DMS153 treated with DMSO at 0.1 percent for 48 hours (cell line): ENCODE measurements at regions not wholly inside any gene's neighbourhood (a gene's known extent, or its start where the extent isn't known, plus 50 kb on each side); places are given as distances from the start of the nearest gene placed in this dataset.

Source experiments
- DNase-seq: peaks from one replicate; lab custom pipeline; 2025; ENCODE audit not compliant: unreplicated experiment; lab: John Stamatoyannopoulos, UW

DNA sequence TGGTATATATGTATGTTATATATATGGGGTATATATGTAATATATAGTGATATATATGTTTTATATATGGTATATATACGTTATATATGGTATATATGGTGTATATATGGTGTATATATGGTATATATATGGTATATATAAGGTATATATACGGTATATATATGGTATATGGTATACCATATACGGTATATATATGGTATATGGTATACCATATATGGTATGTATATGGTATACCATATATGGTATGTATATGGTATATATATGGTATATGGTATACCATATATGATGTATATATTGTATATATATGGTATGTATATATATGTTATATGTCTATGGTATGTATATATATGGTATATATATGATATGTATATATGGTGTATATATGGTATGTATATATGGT, 447.7 kb upstream of the USP24 start:
- no peak for DNase-seq

DNA sequence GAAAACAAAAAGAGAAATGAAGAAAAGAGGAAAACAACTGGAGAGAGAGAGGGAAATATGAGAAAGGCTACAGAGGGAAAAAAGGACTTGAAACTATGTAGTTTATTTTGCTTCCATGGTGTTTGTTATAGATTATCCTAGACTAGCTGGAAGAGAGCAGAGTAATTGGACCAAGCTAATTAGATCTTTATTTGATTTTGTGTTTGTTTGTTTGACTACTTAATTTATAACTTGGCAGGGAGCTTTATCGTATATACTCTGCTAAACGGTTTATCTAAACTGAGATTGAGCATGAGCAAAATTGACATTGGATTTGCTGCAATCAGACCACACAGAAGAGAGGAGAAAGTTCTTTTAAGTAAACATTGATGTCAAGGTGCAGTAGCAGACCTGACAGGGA, 443.8 kb upstream of the USP24 start:
- no peak for DNase-seq

DNA sequence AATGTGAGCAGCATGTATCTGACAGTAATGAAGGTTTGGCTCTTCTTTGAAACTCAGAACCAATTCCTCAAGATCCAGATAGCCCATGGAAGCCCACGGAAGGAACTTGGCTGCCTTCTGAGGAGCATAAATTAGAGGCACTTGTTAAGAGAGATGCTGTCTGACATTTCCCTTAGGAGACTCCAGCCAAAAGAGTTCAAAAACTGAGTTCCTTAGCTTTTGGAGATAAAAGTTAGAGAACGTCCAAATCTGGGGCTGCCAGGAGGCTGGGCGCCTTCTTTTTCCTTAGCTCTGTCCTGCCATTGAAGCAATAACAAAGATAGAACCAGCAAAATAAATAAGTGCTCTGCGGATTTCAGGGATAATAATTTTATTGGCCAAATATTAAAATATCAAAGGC, 439.6 kb upstream of the USP24 start:
- no peak for DNase-seq

DNA sequence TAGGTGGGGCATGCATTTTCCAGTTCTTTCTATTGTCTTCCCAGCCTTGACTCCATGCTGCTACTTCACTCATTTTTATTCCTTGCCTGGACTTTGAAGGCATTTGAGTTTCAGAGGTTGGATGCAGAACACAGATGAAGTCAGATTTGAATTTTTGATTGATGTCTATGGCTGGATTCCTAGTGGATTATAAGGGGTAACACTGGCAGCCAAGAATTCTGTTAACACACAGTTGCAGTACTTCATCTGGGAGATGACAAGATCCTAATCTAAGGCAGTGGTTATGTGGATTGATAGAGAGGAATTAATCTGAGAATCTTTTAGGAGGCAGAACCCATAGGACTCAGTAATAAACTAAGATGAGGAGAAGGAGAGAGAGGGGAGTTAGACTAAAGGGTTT, 439.0 kb upstream of the USP24 start:
- no peak for DNase-seq

DNA sequence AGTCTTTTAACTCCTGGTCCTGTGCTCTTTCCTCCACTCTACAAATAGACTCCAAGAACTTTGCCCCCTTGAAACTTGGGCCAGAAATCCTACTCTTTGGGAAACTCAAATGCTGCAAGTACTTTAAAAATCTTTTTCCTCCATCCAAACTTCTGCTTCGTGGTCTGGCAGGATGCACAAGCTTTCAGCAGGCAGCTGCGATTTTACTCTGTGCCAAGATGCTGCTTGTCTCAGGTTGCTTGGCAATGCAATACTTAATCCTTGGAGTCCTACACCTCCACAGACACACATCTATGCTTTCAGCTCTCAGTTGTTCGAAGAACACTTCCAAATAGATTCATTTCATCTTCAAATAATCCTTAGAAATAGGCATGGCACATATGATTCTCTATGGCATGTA, 435.3 kb upstream of the USP24 start:
- no peak for DNase-seq

DNA sequence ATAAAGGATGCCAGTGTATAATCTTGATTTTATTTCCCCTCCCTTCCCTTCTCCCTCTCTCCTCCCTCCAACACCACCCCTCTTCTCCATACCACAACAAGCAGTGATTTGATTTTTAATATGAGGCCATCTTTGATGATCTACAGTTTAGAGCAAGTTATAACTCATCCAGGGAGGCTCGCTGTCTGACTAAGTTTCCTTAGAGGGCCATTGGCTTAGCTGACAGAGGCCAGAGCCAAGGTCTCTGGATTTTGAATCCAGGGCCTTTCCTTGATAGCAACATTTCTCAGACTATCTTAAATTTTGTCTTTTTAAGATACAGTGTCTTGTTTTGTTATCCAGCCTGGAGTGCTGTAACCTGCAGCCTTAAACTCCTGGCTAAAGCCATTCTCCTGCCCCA, 431.0 kb upstream of the USP24 start:
- DNase-seq: no peak

DNA sequence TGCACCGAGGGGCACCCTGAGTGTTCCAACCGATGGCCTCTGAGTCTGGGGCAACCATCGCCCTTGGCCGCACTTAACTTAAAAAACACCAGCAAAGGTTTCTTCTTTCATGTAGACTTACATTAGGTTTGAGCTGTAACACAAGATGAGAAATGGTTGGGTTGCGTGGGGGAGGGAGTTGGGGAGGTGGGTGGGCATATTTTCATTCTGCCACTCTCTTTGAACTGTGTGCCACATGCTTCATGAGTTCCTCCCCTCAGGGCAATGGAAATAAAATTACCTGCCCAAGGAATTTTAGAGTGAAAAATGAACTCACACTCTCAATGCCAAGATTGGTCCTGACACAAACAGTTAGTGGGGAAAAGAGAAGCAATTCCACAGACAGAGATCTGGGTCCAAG, 430.1 kb upstream of the USP24 start:
- DNase-seq: no peak

DNA sequence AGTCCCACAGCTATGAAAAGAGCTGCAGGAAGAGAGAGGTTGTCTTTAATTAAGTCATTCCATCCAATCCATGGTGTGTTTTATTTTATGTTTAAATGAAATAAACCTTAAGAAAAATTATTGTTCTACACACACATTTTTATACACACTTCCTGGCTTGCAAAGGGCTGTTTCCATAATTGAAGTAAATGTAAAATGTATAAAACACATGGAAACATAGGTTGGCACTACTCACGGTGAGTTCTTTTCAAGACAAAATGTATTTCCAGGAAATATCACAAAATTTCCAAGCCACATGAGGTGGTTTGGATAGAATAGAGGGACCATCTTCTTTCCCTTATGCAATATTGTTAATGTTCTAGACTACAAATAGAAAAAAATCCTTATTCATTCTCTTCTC, 426.8 kb upstream of the USP24 start:
- DNase-seq: no peak

DNA sequence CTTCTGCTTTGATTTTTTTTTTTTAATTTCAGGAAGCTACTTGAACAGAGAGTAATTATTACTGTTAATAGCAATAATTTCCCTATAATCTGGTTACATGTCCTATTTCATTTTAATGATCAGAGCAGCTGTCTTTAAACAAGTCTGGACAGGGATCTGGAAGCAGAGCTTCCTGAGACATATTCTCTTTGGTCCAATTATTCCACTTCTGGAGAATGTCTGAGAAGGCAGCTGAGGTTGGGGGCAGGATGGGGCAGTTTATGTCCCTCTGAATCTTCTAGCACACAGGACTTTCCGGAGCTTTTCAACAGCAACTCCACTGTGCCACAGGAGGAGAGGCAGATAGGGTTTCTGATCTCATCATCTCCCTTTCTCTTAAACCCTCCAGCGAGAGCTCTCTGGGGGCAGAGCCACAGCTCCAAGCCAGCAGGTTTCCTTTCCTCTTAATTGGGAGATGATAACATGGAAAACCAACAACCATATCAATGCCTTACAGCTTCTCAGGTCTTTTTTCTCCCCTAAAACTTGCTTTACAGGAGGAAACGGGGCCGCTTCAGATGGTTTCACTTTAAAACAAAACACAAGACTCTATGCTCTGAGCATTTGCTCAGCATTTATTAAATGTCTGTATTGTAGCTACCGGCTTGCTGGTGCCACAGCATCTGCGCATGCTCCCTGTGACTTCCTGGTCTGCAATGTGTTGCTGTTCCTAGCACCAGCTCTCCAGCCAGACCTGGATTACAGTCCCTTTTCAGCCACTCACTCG, 425.7 kb upstream of the USP24 start:
- peak; percentile 43 for DNase-seq

DNA sequence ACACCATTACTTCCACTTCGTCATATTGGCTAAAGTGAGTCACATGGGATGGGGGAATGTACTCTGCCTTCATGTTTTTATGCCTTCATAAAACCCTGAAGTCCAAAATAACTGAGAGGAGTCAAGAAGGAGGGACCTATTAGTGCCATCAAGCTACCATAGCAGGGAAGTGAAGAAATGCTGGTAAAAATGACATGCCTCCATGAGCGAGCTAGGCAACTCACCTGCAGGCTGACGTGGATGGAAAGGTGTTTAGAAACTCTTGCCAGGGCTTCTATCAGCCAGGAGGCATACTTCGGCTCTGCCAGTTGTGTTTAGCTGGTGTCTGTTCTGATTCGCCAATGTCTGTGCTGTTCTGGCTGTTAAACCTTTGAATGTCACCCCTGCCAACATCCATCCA, 424.4 kb upstream of the USP24 start:
- no peak for DNase-seq

DNA sequence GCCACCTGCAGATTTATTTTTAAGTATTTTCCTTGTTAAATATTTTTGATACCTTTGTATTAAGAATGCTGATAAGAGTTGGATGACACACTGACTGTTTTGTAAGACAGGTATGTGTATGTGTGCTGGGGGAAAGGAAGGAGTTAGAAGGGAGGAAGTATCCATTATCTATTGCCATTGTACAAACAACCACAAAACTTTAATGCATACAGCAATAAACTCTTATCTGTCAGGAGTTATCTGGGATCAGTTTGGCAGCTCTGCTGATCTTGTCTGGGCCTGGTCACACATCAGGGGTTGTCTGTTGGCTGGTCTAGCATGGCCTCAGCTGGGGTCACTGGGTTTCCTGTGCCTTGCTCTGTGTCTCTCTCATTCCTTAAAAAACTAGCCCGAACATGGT, 423.9 kb upstream of the USP24 start:
- DNase-seq: no peak

DNA sequence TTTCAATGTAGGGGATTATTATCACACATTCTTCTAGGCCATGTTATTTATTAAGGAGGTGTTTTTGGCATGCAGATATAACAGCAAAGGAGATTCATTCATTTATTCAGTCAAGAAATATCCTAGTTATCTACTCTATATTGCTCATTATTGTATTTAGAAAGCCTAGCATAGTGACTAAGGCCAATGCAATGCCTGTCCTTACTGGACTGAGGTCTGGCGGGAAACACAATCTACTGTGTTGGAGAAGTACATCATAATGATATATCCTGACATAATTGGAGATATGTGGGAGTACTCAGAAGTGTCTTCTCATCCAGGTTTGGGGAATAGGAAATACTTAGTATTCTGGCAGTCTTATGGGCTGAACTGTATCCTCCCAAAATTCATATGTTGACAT, 421.5 kb upstream of the USP24 start:
- no peak for DNase-seq

DNA sequence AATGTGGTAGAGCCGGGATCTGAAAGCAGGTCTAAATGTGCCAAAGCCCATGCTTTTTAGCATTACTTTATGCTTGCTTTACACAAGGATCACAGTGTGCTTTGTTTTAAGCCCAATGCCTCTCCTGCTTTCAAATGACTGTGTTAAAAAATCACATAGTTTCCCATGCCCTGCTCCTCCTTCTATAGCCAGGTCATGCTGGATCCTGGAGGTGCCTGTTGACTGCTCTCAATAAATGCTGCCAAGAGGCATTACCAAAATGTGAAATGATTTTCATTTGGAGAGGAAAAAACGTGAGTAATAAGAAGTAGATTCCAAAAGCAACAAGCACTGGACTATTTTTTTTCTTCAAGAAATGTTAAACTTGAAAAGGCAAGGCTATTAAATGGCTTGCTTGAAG, 420.7 kb upstream of the USP24 start:
- DNase-seq: no peak

DNA sequence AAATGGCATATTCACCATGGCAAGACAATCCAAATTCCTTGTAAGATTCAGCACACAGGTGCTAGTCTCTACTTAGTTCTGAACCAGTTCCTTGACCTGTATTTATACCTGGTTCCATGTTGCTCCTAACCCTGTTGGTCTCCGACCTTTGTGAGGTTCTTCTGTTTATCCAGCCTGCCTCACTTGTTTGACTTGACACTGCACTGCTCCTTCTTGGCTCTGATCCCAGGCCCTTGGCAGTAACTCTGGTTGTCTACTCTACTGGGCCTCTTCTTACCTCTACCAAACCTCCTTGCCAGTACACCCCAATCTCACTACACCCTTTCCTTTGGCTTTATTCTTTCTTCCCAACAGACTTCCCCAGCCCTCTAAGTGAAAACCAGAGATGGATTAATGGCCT, 419.4 kb upstream of the USP24 start:
- no peak for DNase-seq

DNA sequence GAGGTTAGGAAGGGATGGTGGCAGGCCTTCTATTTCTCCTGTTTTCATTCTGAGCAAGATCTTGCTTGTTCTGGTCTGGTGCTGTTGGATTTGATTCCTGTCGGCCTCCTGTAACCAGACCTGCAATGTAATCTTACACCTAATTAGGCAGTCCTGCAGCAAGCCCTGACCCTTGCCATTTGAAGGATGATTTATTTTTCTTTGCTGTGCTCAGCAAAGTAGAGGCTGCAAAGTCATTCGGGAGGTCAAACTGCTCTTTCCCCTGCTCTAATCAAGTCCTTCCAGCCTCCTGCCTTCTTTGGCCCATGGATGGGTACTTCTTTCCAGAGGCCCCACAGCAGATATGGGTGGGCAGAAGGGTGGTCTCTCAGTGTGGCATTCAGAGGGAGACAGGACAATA, 417.7 kb upstream of the USP24 start:
- DNase-seq: no peak

DNA sequence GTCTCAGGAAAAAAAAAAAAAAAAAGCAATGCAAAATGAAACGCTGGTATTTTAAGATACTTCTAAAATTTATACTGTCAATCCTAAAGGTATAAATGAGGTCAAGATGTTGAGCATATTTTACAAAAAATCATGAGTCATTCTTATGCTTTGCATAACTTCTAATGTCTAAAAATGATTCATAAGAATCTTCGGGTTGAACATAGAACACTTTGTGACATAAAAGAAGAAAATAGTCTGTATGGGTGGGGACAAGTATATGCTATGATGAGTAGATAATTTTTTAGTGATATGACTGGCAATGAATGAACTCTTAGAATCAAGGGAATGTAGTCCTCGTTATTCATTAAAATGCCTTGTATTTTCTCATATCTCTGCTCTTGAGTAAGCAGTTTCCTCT, 416.9 kb upstream of the USP24 start:
- no peak for DNase-seq

DNA sequence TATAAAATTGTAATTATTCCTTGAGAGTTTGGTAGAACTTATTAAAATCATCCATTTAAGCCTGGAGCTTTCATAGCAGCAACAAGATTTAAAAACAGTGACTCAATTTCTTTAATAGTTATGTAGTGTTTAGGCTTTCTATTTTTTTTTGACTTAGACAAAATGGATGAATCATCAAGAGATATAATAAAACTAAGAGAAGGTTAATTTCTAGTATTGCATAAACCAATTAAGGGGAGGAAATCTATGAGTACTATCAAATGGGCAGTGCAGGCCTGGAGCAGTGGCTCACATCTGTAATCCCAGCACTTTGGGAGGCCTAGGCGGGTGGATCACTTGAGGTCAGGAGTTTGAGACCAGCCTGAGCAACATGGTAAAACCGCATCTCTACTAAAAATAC, 416.3 kb upstream of the USP24 start:
- no peak for DNase-seq

DNA sequence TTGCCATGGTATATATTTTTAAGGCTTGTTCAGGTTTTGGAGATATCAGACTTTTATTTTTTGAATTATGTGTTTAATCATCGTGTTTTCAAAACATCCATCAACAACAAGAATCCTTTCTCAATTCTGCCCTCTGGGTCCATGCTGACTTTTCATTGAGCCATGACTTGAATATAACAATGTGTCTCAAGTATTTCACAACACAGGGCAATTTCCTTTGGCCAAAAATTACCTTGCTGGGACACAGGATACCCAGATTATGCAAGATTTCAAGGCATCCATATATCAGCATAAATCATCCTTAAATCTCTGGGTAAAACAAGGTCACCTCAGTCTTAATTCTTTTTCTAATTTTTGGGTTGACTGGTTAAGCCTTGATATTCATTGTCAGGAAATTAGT, 411.2 kb upstream of the USP24 start:
- DNase-seq: no peak

DNA sequence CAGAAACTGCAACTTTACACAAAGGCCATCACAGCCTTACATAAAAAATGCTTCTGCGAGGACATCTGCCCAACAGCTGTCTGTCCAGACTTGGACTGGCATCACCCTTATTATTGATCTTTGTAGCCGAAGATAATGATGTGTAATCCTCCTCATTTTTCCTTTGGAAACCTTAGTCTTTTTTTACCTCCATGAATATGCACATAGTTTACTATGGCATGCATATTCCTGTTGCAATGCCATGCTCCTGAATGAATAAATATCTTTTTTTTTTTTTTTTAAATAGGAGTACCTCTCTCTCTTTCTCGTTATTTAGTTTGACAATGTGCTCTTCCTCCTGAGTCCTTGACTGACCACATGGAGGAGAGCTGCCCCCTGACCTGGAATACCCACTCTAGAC, 409.6 kb upstream of the USP24 start:
- no peak for DNase-seq

DNA sequence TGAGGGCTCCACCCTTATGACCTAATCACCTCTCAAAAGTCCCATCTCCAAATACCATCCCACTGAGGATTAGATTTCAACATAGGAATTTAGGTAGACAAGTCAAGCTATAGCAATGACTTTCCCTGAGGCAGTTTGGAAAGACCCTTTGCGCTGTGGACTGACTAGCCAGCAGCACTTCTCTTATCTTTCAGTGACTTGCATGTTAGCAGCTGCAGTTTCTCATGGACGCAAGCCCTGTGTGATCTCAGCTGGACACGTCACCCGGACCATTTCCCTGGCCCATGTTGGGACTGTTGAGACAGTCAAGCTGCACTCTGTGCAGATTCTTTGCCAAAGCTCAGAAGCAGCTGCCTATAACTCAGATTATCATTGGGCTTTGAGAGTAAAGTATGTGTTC, 408.1 kb upstream of the USP24 start:
- no peak for DNase-seq

DNA sequence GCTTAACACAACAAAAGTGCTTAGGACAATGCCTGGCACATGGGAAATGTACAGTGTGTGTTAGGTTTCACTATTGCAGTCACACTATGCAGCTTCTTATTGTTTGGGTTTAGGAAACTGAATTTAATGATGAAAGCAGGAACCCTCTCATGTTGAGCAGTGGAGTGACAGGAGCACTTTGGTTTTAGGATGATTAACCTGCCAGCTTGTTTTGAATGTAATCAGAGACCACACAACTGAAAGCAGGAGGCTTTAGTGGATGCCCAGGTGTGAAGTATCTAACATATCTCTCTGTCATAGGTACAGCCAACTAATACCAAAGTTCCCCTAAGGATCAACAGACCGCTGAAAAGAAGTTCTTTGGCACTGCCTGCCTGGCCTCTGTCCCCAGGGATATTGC, 406.9 kb upstream of the USP24 start:
- no peak for DNase-seq

DNA sequence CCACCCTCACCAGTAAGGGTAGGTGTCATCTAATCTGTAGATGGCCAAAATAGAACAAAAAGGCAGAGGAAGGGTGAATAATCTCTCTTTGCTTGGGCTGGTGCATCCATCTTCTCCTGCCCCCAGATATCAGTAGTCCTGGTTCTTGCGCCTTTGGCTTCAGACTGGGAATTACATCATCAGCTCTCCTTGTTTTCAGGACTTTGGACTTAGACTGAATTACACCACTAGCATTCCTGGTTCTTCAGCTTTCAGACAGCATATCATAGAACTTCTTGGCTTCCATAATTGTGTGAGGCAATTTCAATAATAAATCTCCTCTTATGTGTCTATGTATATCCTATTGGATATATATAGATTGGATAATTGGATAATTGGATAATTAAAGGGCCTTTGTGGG, 403.0 kb upstream of the USP24 start:
- no peak for DNase-seq

DNA sequence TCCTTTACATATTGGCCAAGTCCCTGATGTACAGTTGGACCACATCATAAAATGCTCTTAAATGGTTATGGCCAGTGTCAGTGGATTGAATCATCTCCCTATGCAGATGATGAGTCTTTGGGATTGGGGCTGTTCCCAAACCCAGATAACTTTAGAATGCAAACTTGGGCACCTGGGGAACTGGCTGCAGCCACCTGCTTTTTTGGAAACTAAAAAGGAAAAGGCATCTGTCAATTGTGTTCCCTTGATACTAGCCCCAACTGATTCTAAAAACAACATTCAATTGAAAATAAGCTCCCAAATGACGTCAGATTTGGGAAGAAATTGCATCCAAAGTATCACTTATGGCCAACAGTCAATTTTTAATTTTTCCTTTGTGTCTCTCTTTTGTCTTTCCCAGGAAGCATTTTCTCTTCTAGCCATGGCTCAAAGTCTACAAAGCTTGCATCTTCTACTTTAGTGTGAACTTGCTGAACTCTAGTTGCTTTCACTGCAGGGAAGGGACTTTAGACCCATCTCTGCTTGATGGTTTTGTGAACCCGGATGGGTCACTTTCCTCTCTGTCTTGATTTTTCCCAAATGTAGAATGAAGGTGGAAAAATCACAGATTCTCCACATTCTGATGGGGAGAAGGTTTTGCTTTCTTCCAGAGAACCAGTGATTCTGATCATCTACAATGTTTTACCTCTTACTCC, 402.3 kb upstream of the USP24 start:
- DNase-seq: no peak
